H7 (cell line): ENCODE measurements at regions not wholly inside any gene's neighbourhood (a gene's known extent, or its start where the extent isn't known, plus 50 kb on each side); places are given as distances from the start of the nearest gene placed in this dataset.

Experiments used
- DNase-seq: peaks from one replicate; pipeline ENCODE4 v3.0.0; 2012
- H3K27me3 ChIP-seq: 2 replicates; pipeline ENCODE4 v1.6.0; 2011; ENCODE audit warnings: mild to moderate bottlenecking, low read length; ENCODE audit not compliant: control insufficient read depth, insufficient read depth
- H3K36me3 ChIP-seq: replicated peaks from 2 replicates; pipeline ENCODE4 v1.5.1; 2011; ENCODE audit warnings: low read length; ENCODE audit not compliant: control insufficient read depth, insufficient read depth
- H3K4me3 ChIP-seq: 2 replicates; pipeline ENCODE4 v1.5.1; 2011; ENCODE audit warnings: low read depth, mild to moderate bottlenecking, control low read depth, low read length, moderate library complexity; ENCODE audit not compliant: insufficient read depth

- H3K4me3 ChIP-seq: no peak overlapping the region
- no peaks in the 10 kb centered on the region for H3K27me3 ChIP-seq
- no peak for DNase-seq
- H3K36me3 ChIP-seq: no peaks in the 10 kb centered on the region
Measured at GRCh38 chr12:126651133-126651532, 1585.9 kb downstream of the AACS start.

- Histone ChIP-seq H3K36me3 (no peaks in the 10 kb centered on the region), H3K27me3 (no peaks in the 10 kb centered on the region), H3K4me3 (no peak overlapping the region)
- DNase-seq: peak; percentile 43
Measured at GRCh38 chr12:126663304-126664094, 1598.3 kb downstream of the AACS start.

GRCh38 chr12:126667339-126667738, 1599.6 kb upstream of the TMEM132C start:
- H3K4me3 ChIP-seq: no peak overlapping the region
- H3K27me3 ChIP-seq: no peaks in the 10 kb centered on the region
- DNase-seq: no peak
- no peaks in the 10 kb centered on the region for H3K36me3 ChIP-seq

- Histone ChIP-seq H3K36me3 (no peaks in the 10 kb centered on the region), H3K27me3 (no peaks in the 10 kb centered on the region), H3K4me3 (no peak overlapping the region)
- no peak for DNase-seq
Measured at GRCh38 chr12:126668538-126668937, 1598.4 kb upstream of the TMEM132C start.

- Histone ChIP-seq H3K4me3 (no peak overlapping the region), H3K27me3 (no peaks in the 10 kb centered on the region), H3K36me3 (no peaks in the 10 kb centered on the region)
- no peak for DNase-seq
Measured at GRCh38 chr12:126668961-126669360, 1598.0 kb upstream of the TMEM132C start.

- Histone ChIP-seq H3K36me3 (no peaks in the 10 kb centered on the region), H3K27me3 (no peaks in the 10 kb centered on the region), H3K4me3 (no peak overlapping the region)
- no peak for DNase-seq
Measured at GRCh38 chr12:126676434-126676833, 1590.5 kb upstream of the TMEM132C start.

GRCh38 chr12:126681676-126682075, 1585.3 kb upstream of the TMEM132C start:
- Histone ChIP-seq H3K4me3 (no peak overlapping the region), H3K36me3 (no peaks in the 10 kb centered on the region), H3K27me3 (no peaks in the 10 kb centered on the region)
- DNase-seq: no peak

GRCh38 chr12:126684703-126685102, 1582.3 kb upstream of the TMEM132C start:
- H3K27me3 ChIP-seq: no peaks in the 10 kb centered on the region
- no peak overlapping the region for H3K4me3 ChIP-seq
- no peaks in the 10 kb centered on the region for H3K36me3 ChIP-seq
- DNase-seq: no peak

- DNase-seq: no peak
- Histone ChIP-seq H3K4me3 (no peak overlapping the region), H3K36me3 (no peaks in the 10 kb centered on the region), H3K27me3 (no peaks in the 10 kb centered on the region)
Measured at GRCh38 chr12:126685636-126686035, 1581.3 kb upstream of the TMEM132C start.

GRCh38 chr12:126688556-126688955, 1578.4 kb upstream of the TMEM132C start:
- Histone ChIP-seq H3K36me3 (no peaks in the 10 kb centered on the region), H3K27me3 (no peaks in the 10 kb centered on the region), H3K4me3 (no peak overlapping the region)
- DNase-seq: no peak

GRCh38 chr12:126700096-126700495, 1566.9 kb upstream of the TMEM132C start:
- H3K36me3 ChIP-seq: no peaks in the 10 kb centered on the region
- H3K4me3 ChIP-seq: no peak overlapping the region
- no peaks in the 10 kb centered on the region for H3K27me3 ChIP-seq
- DNase-seq: no peak

- no peak overlapping the region for H3K4me3 ChIP-seq
- H3K36me3 ChIP-seq: no peaks in the 10 kb centered on the region
- no peaks in the 10 kb centered on the region for H3K27me3 ChIP-seq
- no peak for DNase-seq
Measured at GRCh38 chr12:126704609-126705008, 1562.4 kb upstream of the TMEM132C start.

- no peaks in the 10 kb centered on the region for H3K27me3 ChIP-seq
- peak; percentile 33 for DNase-seq
- no peaks in the 10 kb centered on the region for H3K36me3 ChIP-seq
- no peak overlapping the region for H3K4me3 ChIP-seq
Measured at GRCh38 chr12:126706300-126706699, 1560.7 kb upstream of the TMEM132C start.

- Histone ChIP-seq H3K4me3 (no peak overlapping the region), H3K36me3 (no peaks in the 10 kb centered on the region), H3K27me3 (no peaks in the 10 kb centered on the region)
- DNase-seq: no peak
Measured at GRCh38 chr12:126708492-126708896, 1558.5 kb upstream of the TMEM132C start.

GRCh38 chr12:126718365-126718764, 1548.6 kb upstream of the TMEM132C start:
- Histone ChIP-seq H3K4me3 (no peak overlapping the region), H3K27me3 (no peaks in the 10 kb centered on the region), H3K36me3 (no peaks in the 10 kb centered on the region)
- no peak for DNase-seq
